D721Med (cell line): ENCODE measurements at regions not wholly inside any gene's neighbourhood (a gene's known extent, or its start where the extent isn't known, plus 50 kb on each side); places are given as distances from the start of the nearest gene placed in this dataset.
"Not testable (repeated sequence)": the region's sequence is repeated elsewhere in the genome, so short reads cannot be mapped to it uniquely, and the experiment has no call there.

Experiments used
- DNase-seq: peaks from one replicate; pipeline ENCODE4 v3.0.0; 2011; ENCODE audit warnings: low spot score; ENCODE audit not compliant: insufficient read length
- FAIRE-seq: peaks from 2 replicates; lab custom pipeline; 2011; peaks lifted over from hg19 to GRCh38; lab: Jason Lieb, UNC
- CTCF ChIP-seq: IDR thresholded peaks from 2 replicates; pipeline ENCODE4 v1.5.1; 2012; ENCODE audit warnings: mild to moderate bottlenecking, control low read depth; ENCODE audit not compliant: insufficient read depth; ENCODE audit errors: missing control alignments

DNA sequence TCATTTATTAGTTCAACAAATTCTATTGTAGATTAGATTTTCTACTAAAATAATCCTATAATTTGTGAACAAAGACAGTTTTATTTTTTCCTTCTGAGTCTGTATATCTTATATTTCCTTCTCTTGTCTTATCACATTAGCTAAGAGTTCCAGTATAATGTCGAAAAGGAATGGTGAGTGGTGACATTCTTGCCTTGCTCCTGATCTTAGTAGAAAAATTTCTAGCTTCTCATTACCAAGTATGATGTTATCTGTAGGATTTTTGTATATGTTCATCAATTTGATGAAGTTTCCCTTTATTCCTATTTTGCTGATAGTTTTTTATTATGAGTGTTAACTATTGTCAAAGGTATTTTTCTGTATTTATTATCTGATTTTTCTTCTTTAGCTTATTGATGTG, 756.6 kb upstream of the BCHE start:
- no peak for FAIRE-seq
- no peak for TF ChIP-seq CTCF
- no peak for DNase-seq

DNA sequence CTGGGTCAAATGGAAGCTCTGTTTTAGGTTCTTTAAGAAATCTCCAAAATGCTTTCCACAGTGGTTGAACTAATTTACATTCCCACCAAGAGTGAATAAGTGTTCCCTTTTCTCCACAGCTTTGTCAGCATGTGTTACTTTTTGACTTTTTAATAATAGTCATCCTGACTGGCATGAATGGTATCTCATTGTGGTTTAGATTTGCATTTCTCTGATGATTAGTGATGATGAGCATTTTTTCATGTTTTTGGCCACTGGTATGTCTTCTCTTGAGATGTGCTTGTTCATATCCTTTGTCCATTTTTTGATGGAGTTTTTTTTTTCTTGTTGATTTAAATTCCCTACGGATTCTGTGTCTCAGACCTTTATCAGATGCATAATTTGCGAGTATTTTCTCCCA, 745.0 kb upstream of the BCHE start:
- DNase-seq (no peak), FAIRE-seq (no peak)
- no peak for TF ChIP-seq CTCF

- DNase-seq (no peak), FAIRE-seq (no peak)
- no peak for TF ChIP-seq CTCF
These were observed 743.3 kb upstream of the BCHE start for GRCh38 chr3:166580561-166580960.

DNA sequence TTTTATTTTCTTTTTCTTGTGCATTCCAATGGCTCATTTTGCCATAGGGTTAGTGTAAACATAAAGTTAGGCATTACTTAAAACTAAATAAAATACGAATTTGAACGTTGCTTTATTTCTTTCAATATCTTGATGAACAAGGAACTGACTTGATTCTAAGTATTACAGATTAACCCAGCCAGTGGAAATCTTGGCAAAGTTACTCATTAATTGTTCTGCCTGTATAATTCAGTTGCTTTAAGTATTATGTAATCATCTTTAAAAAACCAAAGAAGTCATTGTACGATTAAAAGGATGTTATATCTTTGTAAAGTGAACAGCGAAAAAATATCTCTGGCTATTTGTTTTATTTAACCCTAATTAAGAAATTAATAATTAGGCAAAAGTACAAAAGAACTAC, 737.9 kb upstream of the BCHE start:
- DNase-seq (no peak), FAIRE-seq (no peak)
- TF ChIP-seq CTCF, result no peak

DNA sequence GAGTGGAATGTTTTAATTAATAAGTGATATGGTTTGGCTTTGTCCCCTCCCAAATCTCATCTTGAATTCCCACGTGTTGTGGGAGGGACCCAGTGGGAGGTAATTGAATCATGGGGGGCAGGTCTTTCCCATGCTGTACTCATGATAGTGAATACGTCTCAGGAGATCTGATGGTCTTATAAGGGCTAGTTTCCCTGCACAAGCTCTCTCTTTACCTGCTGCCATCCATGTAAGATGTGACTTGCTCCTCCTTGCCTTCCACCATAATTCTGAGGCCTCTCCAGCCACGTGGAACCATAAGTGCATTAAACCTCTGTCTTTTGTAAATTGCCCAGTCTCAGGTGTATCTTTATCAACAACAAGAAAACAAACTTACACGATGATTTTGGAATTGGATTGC, 734.5 kb upstream of the BCHE start:
- not testable (repeated sequence) for DNase-seq, FAIRE-seq

- FAIRE-seq, result no peak
- no peak for DNase-seq
- TF ChIP-seq CTCF, result no peak
These were observed 732.9 kb upstream of the BCHE start for GRCh38 chr3:166570102-166570501.

DNA sequence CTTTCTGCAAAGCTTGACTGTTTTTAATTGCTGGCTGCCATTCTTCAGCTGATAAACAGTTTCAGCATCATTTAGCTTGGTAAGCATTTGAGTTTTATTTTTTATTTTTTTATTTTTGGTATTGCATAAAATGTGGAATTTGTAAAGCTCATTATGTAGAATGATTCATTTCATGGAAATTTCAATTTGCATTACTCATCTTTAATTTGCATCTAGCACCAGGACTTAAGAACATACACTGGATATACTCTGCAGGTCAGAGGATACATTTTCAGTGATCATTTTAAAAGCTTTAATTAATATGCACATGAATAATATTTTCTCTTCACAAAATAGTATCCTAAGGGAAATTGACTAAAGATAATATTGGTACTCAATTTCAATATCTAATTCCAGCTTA, 732.4 kb upstream of the BCHE start:
- TF ChIP-seq CTCF, result no peak
- no peak for DNase-seq
- no peak for FAIRE-seq

DNA sequence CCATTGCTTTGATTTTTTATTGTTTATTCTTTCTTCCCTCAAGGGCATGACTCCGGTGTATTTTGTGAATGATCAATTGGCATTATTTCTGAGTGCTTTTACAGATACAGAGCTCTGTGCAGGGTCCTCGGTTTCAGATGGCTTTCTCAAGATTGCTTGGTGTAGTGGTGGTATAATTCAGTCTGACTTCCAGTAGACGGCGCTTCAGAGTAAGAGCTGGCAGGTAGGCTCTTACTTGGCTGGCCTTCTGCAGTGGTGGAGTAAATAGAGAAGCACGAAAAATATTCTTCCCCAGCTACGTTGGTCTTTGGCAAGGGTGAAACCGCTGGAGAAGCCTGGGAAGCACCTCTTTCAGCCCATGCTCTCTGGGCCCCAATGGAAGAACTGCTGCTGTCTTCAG, 723.0 kb upstream of the BCHE start:
- FAIRE-seq (no peak), DNase-seq (no peak)
- no peak for TF ChIP-seq CTCF
